DND-41 (cell line): ENCODE measurements at regions not wholly inside any gene's neighbourhood (a gene's known extent, or its start where the extent isn't known, plus 50 kb on each side); places are given as distances from the start of the nearest gene placed in this dataset.

ENCODE experiments used
- EZH2 ChIP-seq: IDR thresholded peaks from 3 replicates; pipeline ENCODE4 v1.6.1; 2012; ENCODE audit warnings: borderline replicate concordance, low read depth, mild to moderate bottlenecking, moderate library complexity, low read length, inconsistent platforms; ENCODE audit not compliant: severe bottlenecking
- TF ChIP-seq, protein P1 (sequence below): IDR thresholded peaks from 2 replicates; pipeline ENCODE4 v1.5.1; 2012; ENCODE audit warnings: borderline replicate concordance, low read length, moderate library complexity, mild to moderate bottlenecking; ENCODE audit not compliant: poor library complexity, severe bottlenecking; ENCODE audit errors: extremely low read depth

GRCh38 chr3:191958980-191959671, 498.2 kb downstream of the PYDC2 start:
- no peak for TF ChIP-seq EZH2
- TF ChIP-seq, protein P1, sequence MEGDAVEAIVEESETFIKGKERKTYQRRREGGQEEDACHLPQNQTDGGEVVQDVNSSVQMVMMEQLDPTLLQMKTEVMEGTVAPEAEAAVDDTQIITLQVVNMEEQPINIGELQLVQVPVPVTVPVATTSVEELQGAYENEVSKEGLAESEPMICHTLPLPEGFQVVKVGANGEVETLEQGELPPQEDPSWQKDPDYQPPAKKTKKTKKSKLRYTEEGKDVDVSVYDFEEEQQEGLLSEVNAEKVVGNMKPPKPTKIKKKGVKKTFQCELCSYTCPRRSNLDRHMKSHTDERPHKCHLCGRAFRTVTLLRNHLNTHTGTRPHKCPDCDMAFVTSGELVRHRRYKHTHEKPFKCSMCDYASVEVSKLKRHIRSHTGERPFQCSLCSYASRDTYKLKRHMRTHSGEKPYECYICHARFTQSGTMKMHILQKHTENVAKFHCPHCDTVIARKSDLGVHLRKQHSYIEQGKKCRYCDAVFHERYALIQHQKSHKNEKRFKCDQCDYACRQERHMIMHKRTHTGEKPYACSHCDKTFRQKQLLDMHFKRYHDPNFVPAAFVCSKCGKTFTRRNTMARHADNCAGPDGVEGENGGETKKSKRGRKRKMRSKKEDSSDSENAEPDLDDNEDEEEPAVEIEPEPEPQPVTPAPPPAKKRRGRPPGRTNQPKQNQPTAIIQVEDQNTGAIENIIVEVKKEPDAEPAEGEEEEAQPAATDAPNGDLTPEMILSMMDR, result no peak
